Mucosa of rectum (tissue), 2 donors: ENCODE measurements at regions not wholly inside any gene's neighbourhood (a gene's known extent, or its start where the extent isn't known, plus 50 kb on each side); places are given as distances from the start of the nearest gene placed in this dataset.

Source experiments
- H3K27ac ChIP-seq, 2 donors: one replicate each; pipeline ENCODE4 v1.7.0; 2013; ENCODE audit warnings: inconsistent platforms in 2 of 2, low read depth in 2 of 2, low read length in 2 of 2
- H3K27me3 ChIP-seq, 2 donors: one replicate each; pipeline ENCODE4 v1.7.0; 2013; ENCODE audit warnings: low read length in 2 of 2; ENCODE audit not compliant: control insufficient read depth in 2 of 2, insufficient read depth in 2 of 2
- H3K36me3 ChIP-seq, 2 donors: one replicate each; pipeline ENCODE4 v1.7.0; 2013; ENCODE audit warnings: low read length in 2 of 2; ENCODE audit not compliant: control insufficient read depth in 2 of 2, insufficient read depth in 2 of 2
- H3K4me1 ChIP-seq, 2 donors: one replicate each; pipeline ENCODE4 v1.7.0; 2013; ENCODE audit warnings: low read length in 2 of 2, mild to moderate bottlenecking in 1 of 2; ENCODE audit not compliant: control insufficient read depth in 2 of 2, insufficient read depth in 2 of 2
- H3K4me3 ChIP-seq, 2 donors: one replicate each; pipeline ENCODE4 v1.7.0; 2013; ENCODE audit warnings: low read length in 2 of 2
- H3K9ac ChIP-seq, 2 donors: one replicate each; pipeline ENCODE4 v1.7.0; 2013; ENCODE audit warnings: low read length in 2 of 2, low read depth in 1 of 2, mild to moderate bottlenecking in 1 of 2
- H3K9me3 ChIP-seq, 2 donors: one replicate each; pipeline ENCODE4 v1.7.0; 2013; ENCODE audit warnings: low read length in 2 of 2; ENCODE audit not compliant: control insufficient read depth in 2 of 2
- donor health status: healthy.
- donor health status: Normal muscosa, but diverticular disease.

DNA sequence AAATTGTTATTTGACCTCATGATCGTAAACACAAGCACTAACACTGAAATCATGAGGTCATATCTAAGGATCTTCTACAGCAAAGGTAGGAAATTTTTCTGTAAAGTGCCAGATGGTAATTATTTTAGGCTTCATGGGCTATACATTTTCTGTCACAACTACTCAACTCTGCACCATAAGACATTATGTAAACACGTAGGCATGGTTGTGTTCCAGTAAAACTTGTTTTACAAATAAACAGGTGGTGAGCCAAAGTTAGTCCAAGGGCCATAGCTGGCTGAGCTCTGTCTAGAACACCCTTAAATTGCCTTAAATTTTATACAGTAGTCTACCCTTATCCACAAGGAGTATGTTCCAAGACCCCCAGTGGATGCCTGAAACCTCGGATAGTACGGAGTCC is 147.3 kb upstream of the CYP1B1 start:
- no peaks in the 10 kb centered on the region for H3K36me3 ChIP-seq
- no peaks in the 10 kb centered on the region for H3K27me3 ChIP-seq
- H3K9me3 ChIP-seq: peaks cover 0 to 2% of the 10 kb centered on the region in 2 donors
- no peak overlapping the region for H3K9ac ChIP-seq
- H3K4me3 ChIP-seq: no peak overlapping the region
- no peaks in the 10 kb centered on the region for H3K4me1 ChIP-seq
- no peak overlapping the region for H3K27ac ChIP-seq

GRCh38 chr2:38220164-38220563 is 144.2 kb upstream of the CYP1B1 start:
- H3K27me3 ChIP-seq: no peaks in the 10 kb centered on the region
- H3K27ac ChIP-seq: no peak overlapping the region
- no peaks in the 10 kb centered on the region for H3K4me1 ChIP-seq
- peaks cover 0 to 2% of the 10 kb centered on the region in 2 donors for H3K9me3 ChIP-seq
- H3K36me3 ChIP-seq: no peaks in the 10 kb centered on the region
- H3K9ac ChIP-seq: no peak overlapping the region
- H3K4me3 ChIP-seq: no peak overlapping the region

- H3K4me3 ChIP-seq: no peak overlapping the region
- no peak overlapping the region for H3K27ac ChIP-seq
- H3K9me3 ChIP-seq: peaks cover 0 to 2% of the 10 kb centered on the region in 2 donors
- no peaks in the 10 kb centered on the region for H3K36me3 ChIP-seq
- no peak overlapping the region for H3K9ac ChIP-seq
- H3K4me1 ChIP-seq: no peaks in the 10 kb centered on the region
- no peaks in the 10 kb centered on the region for H3K27me3 ChIP-seq
Measured at GRCh38 chr2:38218995-38219394, 143.0 kb upstream of the CYP1B1 start.

- Histone ChIP-seq H3K4me1 (no peaks in the 10 kb centered on the region), H3K4me3 (no peak overlapping the region), H3K27ac (no peak overlapping the region), H3K9me3 (peaks cover 0 to 2% of the 10 kb centered on the region in 2 donors), H3K9ac (no peak overlapping the region), H3K36me3 (no peaks in the 10 kb centered on the region), H3K27me3 (no peaks in the 10 kb centered on the region)
Measured at GRCh38 chr2:38218591-38218991, 142.6 kb upstream of the CYP1B1 start.

- Histone ChIP-seq H3K9ac (no peak overlapping the region), H3K36me3 (no peaks in the 10 kb centered on the region), H3K9me3 (peaks cover 0 to 2% of the 10 kb centered on the region in 2 donors), H3K27ac (no peak overlapping the region), H3K4me1 (no peaks in the 10 kb centered on the region), H3K27me3 (no peaks in the 10 kb centered on the region), H3K4me3 (no peak overlapping the region)
Measured at GRCh38 chr2:38217401-38218188, 141.6 kb upstream of the CYP1B1 start.

DNA sequence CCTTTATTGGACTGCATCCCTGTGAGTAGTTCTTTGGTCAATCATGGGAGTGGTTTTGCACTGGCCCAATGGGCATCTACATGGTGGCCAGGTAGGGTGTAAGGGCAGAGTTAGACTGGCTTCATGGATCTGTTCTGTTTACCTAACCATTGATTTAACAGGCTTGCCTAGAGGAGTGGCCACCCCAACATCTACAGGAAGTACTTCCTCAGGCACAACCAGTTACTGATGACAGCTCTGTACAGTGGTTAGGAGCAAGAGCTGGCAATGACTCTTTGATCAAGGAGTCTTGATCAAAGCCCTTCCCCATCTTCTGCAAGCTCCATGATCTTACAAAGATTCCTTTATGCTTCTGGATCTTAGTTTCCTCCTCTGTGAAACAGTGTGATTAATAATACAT is 140.9 kb upstream of the CYP1B1 start:
- H3K4me1 ChIP-seq: no peaks in the 10 kb centered on the region
- peaks cover 0 to 2% of the 10 kb centered on the region in 2 donors for H3K9me3 ChIP-seq
- no peaks in the 10 kb centered on the region for H3K36me3 ChIP-seq
- H3K9ac ChIP-seq: no peak overlapping the region
- H3K27ac ChIP-seq: no peak overlapping the region
- H3K27me3 ChIP-seq: no peaks in the 10 kb centered on the region
- H3K4me3 ChIP-seq: no peak overlapping the region

GRCh38 chr2:38215993-38216392 is 140.0 kb upstream of the CYP1B1 start:
- no peak overlapping the region for H3K27ac ChIP-seq
- H3K36me3 ChIP-seq: no peaks in the 10 kb centered on the region
- peaks cover 0 to 2% of the 10 kb centered on the region in 2 donors for H3K9me3 ChIP-seq
- no peak overlapping the region for H3K4me3 ChIP-seq
- no peaks in the 10 kb centered on the region for H3K4me1 ChIP-seq
- no peak overlapping the region for H3K9ac ChIP-seq
- H3K27me3 ChIP-seq: no peaks in the 10 kb centered on the region

DNA sequence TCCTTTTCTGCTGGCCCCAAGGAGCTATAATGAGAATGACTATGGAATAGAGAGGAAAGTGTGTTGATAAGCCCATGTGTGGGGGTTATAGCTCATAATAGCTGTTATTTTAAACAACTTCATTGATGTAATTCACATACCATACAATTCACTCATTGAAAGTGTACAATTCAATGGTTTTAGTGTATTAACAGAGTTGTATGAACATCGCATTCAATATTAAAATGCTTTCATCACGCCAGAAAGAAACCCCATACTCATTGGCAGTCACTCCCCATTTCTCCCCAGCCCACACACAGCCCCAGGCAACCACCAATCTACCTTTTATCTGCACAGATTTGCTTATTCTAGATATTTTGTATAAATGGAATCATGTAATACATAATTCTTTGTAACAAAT is 139.6 kb upstream of the CYP1B1 start:
- Histone ChIP-seq H3K9ac (no peak overlapping the region), H3K27ac (no peak overlapping the region), H3K9me3 (peaks cover 0 to 2% of the 10 kb centered on the region in 2 donors), H3K27me3 (no peaks in the 10 kb centered on the region), H3K36me3 (no peaks in the 10 kb centered on the region), H3K4me1 (no peaks in the 10 kb centered on the region), H3K4me3 (no peak overlapping the region)

- H3K27ac ChIP-seq: no peak overlapping the region
- no peak overlapping the region for H3K4me3 ChIP-seq
- H3K27me3 ChIP-seq: no peaks in the 10 kb centered on the region
- H3K9me3 ChIP-seq: no peaks in the 10 kb centered on the region
- no peaks in the 10 kb centered on the region for H3K4me1 ChIP-seq
- H3K9ac ChIP-seq: no peak overlapping the region
- H3K36me3 ChIP-seq: no peaks in the 10 kb centered on the region
Measured at GRCh38 chr2:38214209-38214717, 138.3 kb upstream of the CYP1B1 start.

DNA sequence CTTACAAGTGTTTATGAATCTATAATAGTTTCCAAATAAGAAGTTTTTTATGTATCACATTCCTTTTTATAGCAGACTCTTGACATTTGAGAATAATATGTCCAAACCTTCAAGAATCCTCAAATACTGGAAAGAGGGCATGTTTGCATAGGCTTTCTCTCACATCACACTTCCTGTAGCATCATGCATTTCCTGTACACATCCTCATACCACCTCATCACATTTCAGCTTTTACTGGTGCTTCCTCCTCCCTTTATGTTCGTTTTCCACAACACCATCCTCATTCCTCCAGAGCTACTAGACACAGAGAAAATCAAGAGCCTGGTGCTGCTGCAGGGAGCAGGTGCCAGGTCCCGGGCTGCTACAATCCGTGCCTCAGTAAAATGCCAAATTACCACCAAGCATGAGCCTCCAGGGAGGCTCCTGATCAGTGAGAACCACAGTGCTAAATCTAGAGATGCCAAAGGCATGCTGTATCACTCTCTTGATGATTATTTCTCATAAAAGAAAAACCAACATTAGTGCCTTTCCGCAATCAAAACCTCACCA is 137.7 kb upstream of the CYP1B1 start:
- Histone ChIP-seq H3K9me3 (no peaks in the 10 kb centered on the region), H3K9ac (no peak overlapping the region), H3K4me1 (no peaks in the 10 kb centered on the region), H3K27ac (no peak overlapping the region), H3K27me3 (no peaks in the 10 kb centered on the region), H3K4me3 (no peak overlapping the region), H3K36me3 (no peaks in the 10 kb centered on the region)
